Fibroblast of lung (primary cell): ENCODE measurements at regions not wholly inside any gene's neighbourhood (a gene's known extent, or its start where the extent isn't known, plus 50 kb on each side); places are given as distances from the start of the nearest gene placed in this dataset.

Experiments used
- DNase-seq, 2 donors: peaks; one replicate each; pipeline versions ENCODE4 v3.0.0 to v3.0.0-alpha.2; 2010; ENCODE audit warnings: low read depth in 2 of 2
- H2AFZ ChIP-seq: 2 replicates; pipeline ENCODE4 v1.5.1; 2012; ENCODE audit warnings: low read length, control low read depth, inconsistent platforms
- H3K27ac ChIP-seq: 2 replicates; pipeline ENCODE4 v1.5.1; 2011; ENCODE audit warnings: low read length, control low read depth; ENCODE audit not compliant: insufficient read depth
- H3K27me3 ChIP-seq: 2 replicates; pipeline ENCODE4 v1.5.1; 2011; ENCODE audit warnings: mild to moderate bottlenecking, low read length; ENCODE audit not compliant: control insufficient read depth, insufficient read depth
- H3K36me3 ChIP-seq: 2 replicates; pipeline ENCODE4 v1.5.1; 2011; ENCODE audit warnings: low read length; ENCODE audit not compliant: control insufficient read depth, insufficient read depth
- H3K4me1 ChIP-seq: 2 replicates; pipeline ENCODE4 v1.5.1; 2011; ENCODE audit warnings: low read length; ENCODE audit not compliant: control insufficient read depth, insufficient read depth; ENCODE audit errors: extremely low read depth
- H3K4me2 ChIP-seq: 2 replicates; pipeline ENCODE4 v1.5.1; 2011; ENCODE audit warnings: low read length, control low read depth; ENCODE audit not compliant: insufficient read depth; ENCODE audit errors: extremely low read depth
- H3K4me3 ChIP-seq, 4 experiments: fragments of 200-600 bp in 1 of 4; sonication (generic) in 1 of 4; replicated peaks in 1 of 4; 2 replicates each; pipeline ENCODE4 v1.5.1; 2011 to 2016; ENCODE audit warnings: low read length in 4 of 4, low read depth in 3 of 4, mild to moderate bottlenecking in 3 of 4, control low read depth in 2 of 4, inconsistent platforms in 1 of 4, mixed read lengths in 1 of 4; ENCODE audit not compliant: insufficient read depth in 1 of 4; ENCODE audit errors: control extremely low read depth in 1 of 4
- H3K79me2 ChIP-seq: 2 replicates; pipeline ENCODE4 v1.5.1; 2012; ENCODE audit warnings: mild to moderate bottlenecking, low read length, inconsistent platforms; ENCODE audit not compliant: control insufficient read depth, insufficient read depth
- H3K9ac ChIP-seq: 2 replicates; pipeline ENCODE4 v1.5.1; 2011; ENCODE audit warnings: mild to moderate bottlenecking, low read length, control low read depth; ENCODE audit not compliant: insufficient read depth
- H3K9me3 ChIP-seq: 2 replicates; pipeline ENCODE4 v1.5.1; 2012; ENCODE audit warnings: low read depth, low read length; ENCODE audit not compliant: control insufficient read depth, insufficient read depth
- H4K20me1 ChIP-seq: 2 replicates; pipeline ENCODE4 v1.5.1; 2011; ENCODE audit warnings: low read length; ENCODE audit not compliant: control insufficient read depth, insufficient read depth; ENCODE audit errors: extremely low read depth
- CTCF ChIP-seq, 2 donors: IDR thresholded peaks in 1 of 2; conservative IDR thresholded peaks in 1 of 2; 1 replicate in 1 of 2; 2 replicates in 1 of 2; pipeline ENCODE4 v1.5.1; 2011 to 2012; ENCODE audit warnings: low read length in 2 of 2, control low read depth in 1 of 2, inconsistent platforms in 1 of 2, low read depth in 1 of 2, mild to moderate bottlenecking in 1 of 2
- EZH2 ChIP-seq: IDR thresholded peaks from 2 replicates; pipeline ENCODE4 v1.5.1; 2012; ENCODE audit warnings: low read length, control low read depth, mild to moderate bottlenecking; ENCODE audit errors: missing control alignments

GRCh38 chrX:27903960-27904359 lies 77.3 kb downstream of the DCAF8L1 start:
- Histone ChIP-seq H3K27me3 (no peaks in the 10 kb centered on the region), H2AFZ (no peak overlapping the region)

GRCh38 chrX:27893871-27894270 lies 86.1 kb downstream of the MAGEB10 start:
- Histone ChIP-seq H3K4me1 (no peaks in the 10 kb centered on the region), H4K20me1 (no peaks in the 10 kb centered on the region), H3K36me3 (no peaks in the 10 kb centered on the region), H3K27ac (no peak overlapping the region), H3K9me3 (no peaks in the 10 kb centered on the region), H3K27me3 (no peaks in the 10 kb centered on the region), H3K4me3 (no peak overlapping the region), H2AFZ (no peak overlapping the region), H3K9ac (no peak overlapping the region), H3K4me2 (no peak overlapping the region), H3K79me2 (no peaks in the 10 kb centered on the region)
- TF ChIP-seq EZH2 (no peak), CTCF (conservative IDR thresholded peaks at IDR 0.05 in 1 of 2, IDR thresholded peaks at IDR 0.05 in 1 of 2; ENCODE audit: low read depth in 1 of 2, low read length in 2 of 2) (no peak)
- DNase-seq = no peak

More at GRCh38 chrX:27903960-27904359, 77.3 kb downstream of the DCAF8L1 start:
- Histone ChIP-seq H3K4me3 (no peak overlapping the region), H3K4me2 (no peak overlapping the region), H4K20me1 (no peaks in the 10 kb centered on the region), H3K36me3 (no peaks in the 10 kb centered on the region), H3K9ac (no peak overlapping the region), H3K9me3 (no peaks in the 10 kb centered on the region), H3K27ac (no peak overlapping the region), H3K79me2 (no peaks in the 10 kb centered on the region), H3K4me1 (no peaks in the 10 kb centered on the region)
- TF ChIP-seq CTCF (conservative IDR thresholded peaks at IDR 0.05 in 1 of 2, IDR thresholded peaks at IDR 0.05 in 1 of 2; ENCODE audit: low read depth in 1 of 2, low read length in 2 of 2) = no peak
- no peak for TF ChIP-seq EZH2
- DNase-seq = peak in 1 of 2 donors; percentile 18

GRCh38 chrX:27893211-27893610 lies 85.4 kb downstream of the MAGEB10 start:
- Histone ChIP-seq H3K4me2 (no peak overlapping the region), H3K36me3 (no peaks in the 10 kb centered on the region), H2AFZ (no peak overlapping the region), H3K9me3 (no peaks in the 10 kb centered on the region), H4K20me1 (no peaks in the 10 kb centered on the region), H3K79me2 (no peaks in the 10 kb centered on the region), H3K9ac (no peak overlapping the region), H3K4me3 (no peak overlapping the region), H3K4me1 (no peaks in the 10 kb centered on the region), H3K27me3 (no peaks in the 10 kb centered on the region), H3K27ac (no peak overlapping the region)
- TF ChIP-seq EZH2 (no peak), CTCF (conservative IDR thresholded peaks at IDR 0.05 in 1 of 2, IDR thresholded peaks at IDR 0.05 in 1 of 2; ENCODE audit: low read depth in 1 of 2, low read length in 2 of 2) (no peak)
- no peak for DNase-seq
